Neural progenitor cell (in vitro differentiated cells): ENCODE measurements at regions not wholly inside any gene's neighbourhood (a gene's known extent, or its start where the extent isn't known, plus 50 kb on each side); places are given as distances from the start of the nearest gene placed in this dataset.

Experiments used
- DNase-seq: peaks from one replicate; pipeline ENCODE4 v3.0.0-alpha.2; 2016; ENCODE audit warnings: low spot score
- H2AFZ ChIP-seq: fragments of 200-600 bp; sonication (generic); replicated peaks from 2 replicates; pipeline ENCODE4 v1.6.1; 2016; ENCODE audit warnings: antibody characterized with exemption
- H3F3A ChIP-seq: fragments of 200-600 bp; sonication (generic); 2 replicates; pipeline ENCODE4 v1.6.1; 2016; ENCODE audit warnings: antibody characterized with exemption, low read depth
- H3K27ac ChIP-seq: fragments of 200-600 bp; sonication (generic); 2 replicates; pipeline ENCODE4 v1.5.1; 2016; ENCODE audit warnings: mild to moderate bottlenecking
- H3K27me3 ChIP-seq: fragments of 200-600 bp; sonication (generic); 2 replicates; pipeline ENCODE4 v1.6.1; 2016; ENCODE audit warnings: mild to moderate bottlenecking, moderate library complexity
- H3K36me3 ChIP-seq: fragments of 200-600 bp; sonication (generic); 2 replicates; pipeline ENCODE4 v1.5.1; 2016
- H3K4me1 ChIP-seq: fragments of 200-600 bp; sonication (generic); 2 replicates; pipeline ENCODE4 v1.6.1; 2016; ENCODE audit warnings: mixed run types
- H3K4me2 ChIP-seq: fragments of 200-600 bp; sonication (generic); 2 replicates; pipeline ENCODE4 v1.6.1; 2016
- H3K4me3 ChIP-seq: fragments of 200-600 bp; sonication (generic); 2 replicates; pipeline ENCODE4 v1.5.1; 2016
- H3K79me2 ChIP-seq: fragments of 200-600 bp; sonication (generic); 2 replicates; pipeline ENCODE4 v1.6.1; 2016; ENCODE audit warnings: low read depth
- H3K9ac ChIP-seq: fragments of 200-600 bp; sonication (generic); 2 replicates; pipeline ENCODE4 v1.6.1; 2016
- H3K9me3 ChIP-seq: fragments of 200-600 bp; sonication (generic); 2 replicates; pipeline ENCODE4 v1.5.1; 2016; ENCODE audit warnings: low read depth
- H4K20me1 ChIP-seq: fragments of 200-600 bp; sonication (generic); 2 replicates; pipeline ENCODE4 v1.6.1; 2016; ENCODE audit warnings: low read depth
- H3K27ac Mint-ChIP-seq: 3 replicates; pipeline ENCODE4 v1.8.0; 2021; ENCODE audit warnings: mixed read lengths
- H3K27me3 Mint-ChIP-seq: 2 replicates; pipeline ENCODE4 v1.8.0; 2022; ENCODE audit warnings: low read depth, mild to moderate bottlenecking, inconsistent platforms, moderate library complexity, mixed read lengths; ENCODE audit not compliant: insufficient read depth
- H3K36me3 Mint-ChIP-seq: 3 replicates; pipeline ENCODE4 v1.8.0; 2021; ENCODE audit warnings: mixed read lengths
- H3K4me1 Mint-ChIP-seq: 3 replicates; pipeline ENCODE4 v1.8.0; 2021; ENCODE audit warnings: mixed read lengths
- H3K4me3 Mint-ChIP-seq: 3 replicates; pipeline ENCODE4 v1.8.0; 2021; ENCODE audit warnings: mild to moderate bottlenecking, moderate library complexity, mixed read lengths
- H3K9me3 Mint-ChIP-seq: 3 replicates; pipeline ENCODE4 v1.8.0; 2020; ENCODE audit warnings: mixed read lengths
- EZH2 ChIP-seq: fragments of 200-600 bp; sonication (generic); IDR thresholded peaks from 2 replicates; pipeline ENCODE4 v1.6.1; 2017; ENCODE audit warnings: antibody characterized with exemption, mild to moderate bottlenecking, moderate library complexity
- EZH2phosphoT487 ChIP-seq: fragments of 200-600 bp; sonication (generic); IDR thresholded peaks from 2 replicates; pipeline ENCODE4 v1.6.1; 2017; ENCODE audit warnings: antibody characterized with exemption
- TF ChIP-seq, protein P1 (sequence below): fragments of 200-600 bp; sonication (generic); IDR thresholded peaks from 2 replicates; pipeline ENCODE4 v1.5.1; 2017; ENCODE audit warnings: antibody characterized with exemption, mild to moderate bottlenecking

DNA sequence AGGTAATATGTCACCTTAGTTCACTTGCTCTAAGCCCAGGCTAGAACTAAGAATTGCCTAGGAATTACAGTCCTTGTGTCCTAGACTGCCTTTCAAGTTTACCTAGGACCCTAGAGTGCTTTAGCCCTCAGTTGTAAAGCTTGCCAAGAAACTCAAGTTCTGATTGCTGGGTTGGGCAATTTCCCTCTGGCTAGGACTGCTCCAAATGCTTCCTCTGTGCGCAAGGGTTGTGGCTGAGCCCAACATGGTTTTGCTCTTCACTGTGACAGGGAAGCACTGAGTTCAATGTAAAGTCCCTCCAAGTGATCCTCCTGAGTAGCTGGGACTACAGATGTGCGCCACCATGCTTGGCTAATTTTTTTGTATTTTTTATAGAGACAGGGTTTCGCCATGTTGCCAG, 102.3 kb upstream of the NEK7 start:
- Mint-ChIP-seq H3K4me3 (no peak overlapping the region), H3K27ac (no peak overlapping the region), H3K4me1 (no peaks in the 10 kb centered on the region), H3K9me3 (peaks cover 2% of the 10 kb centered on the region), H3K27me3 (no peaks in the 10 kb centered on the region), H3K36me3 (no peaks in the 10 kb centered on the region)
- Histone ChIP-seq H3K79me2 (no peaks in the 10 kb centered on the region), H2AFZ (no peak overlapping the region), H3K9ac (no peak overlapping the region), H4K20me1 (no peaks in the 10 kb centered on the region), H3K27ac (no peak overlapping the region), H3K4me2 (no peak overlapping the region), H3K9me3 (no peaks in the 10 kb centered on the region), H3K4me1 (no peaks in the 10 kb centered on the region), H3K36me3 (no peaks in the 10 kb centered on the region), H3K27me3 (no peaks in the 10 kb centered on the region), H3F3A (no peaks in the 10 kb centered on the region), H3K4me3 (no peak overlapping the region)
- DNase-seq: no peak
- TF ChIP-seq EZH2phosphoT487 (no peak), EZH2 (no peak)
- TF ChIP-seq, protein P1, sequence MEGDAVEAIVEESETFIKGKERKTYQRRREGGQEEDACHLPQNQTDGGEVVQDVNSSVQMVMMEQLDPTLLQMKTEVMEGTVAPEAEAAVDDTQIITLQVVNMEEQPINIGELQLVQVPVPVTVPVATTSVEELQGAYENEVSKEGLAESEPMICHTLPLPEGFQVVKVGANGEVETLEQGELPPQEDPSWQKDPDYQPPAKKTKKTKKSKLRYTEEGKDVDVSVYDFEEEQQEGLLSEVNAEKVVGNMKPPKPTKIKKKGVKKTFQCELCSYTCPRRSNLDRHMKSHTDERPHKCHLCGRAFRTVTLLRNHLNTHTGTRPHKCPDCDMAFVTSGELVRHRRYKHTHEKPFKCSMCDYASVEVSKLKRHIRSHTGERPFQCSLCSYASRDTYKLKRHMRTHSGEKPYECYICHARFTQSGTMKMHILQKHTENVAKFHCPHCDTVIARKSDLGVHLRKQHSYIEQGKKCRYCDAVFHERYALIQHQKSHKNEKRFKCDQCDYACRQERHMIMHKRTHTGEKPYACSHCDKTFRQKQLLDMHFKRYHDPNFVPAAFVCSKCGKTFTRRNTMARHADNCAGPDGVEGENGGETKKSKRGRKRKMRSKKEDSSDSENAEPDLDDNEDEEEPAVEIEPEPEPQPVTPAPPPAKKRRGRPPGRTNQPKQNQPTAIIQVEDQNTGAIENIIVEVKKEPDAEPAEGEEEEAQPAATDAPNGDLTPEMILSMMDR: no peak

GRCh38 chr1:198056255-198056654, 100.5 kb upstream of the NEK7 start:
- H3K27ac Mint-ChIP-seq: no peak overlapping the region
- Histone ChIP-seq H3K27ac (no peak overlapping the region), H3K4me2 (no peak overlapping the region), H4K20me1 (no peaks in the 10 kb centered on the region), H3F3A (no peaks in the 10 kb centered on the region), H3K27me3 (no peaks in the 10 kb centered on the region), H3K36me3 (no peaks in the 10 kb centered on the region), H3K9ac (no peak overlapping the region), H3K4me1 (no peaks in the 10 kb centered on the region), H2AFZ (no peak overlapping the region), H3K9me3 (no peaks in the 10 kb centered on the region), H3K4me3 (no peak overlapping the region), H3K79me2 (no peaks in the 10 kb centered on the region)
- peak; percentile 50 for DNase-seq
- no peak overlapping the region for H3K4me3 Mint-ChIP-seq
- no peak for TF ChIP-seq EZH2
- TF ChIP-seq, protein P1: peak; percentile 46
- TF ChIP-seq EZH2phosphoT487: no peak
- no peaks in the 10 kb centered on the region for H3K36me3 Mint-ChIP-seq
- no peaks in the 10 kb centered on the region for H3K4me1 Mint-ChIP-seq
- H3K9me3 Mint-ChIP-seq: no peaks in the 10 kb centered on the region
- no peaks in the 10 kb centered on the region for H3K27me3 Mint-ChIP-seq

GRCh38 chr1:198064181-198064580, 92.6 kb upstream of the NEK7 start:
- no peaks in the 10 kb centered on the region for H3K27me3 Mint-ChIP-seq
- Histone ChIP-seq H3F3A (no peaks in the 10 kb centered on the region), H3K9me3 (no peaks in the 10 kb centered on the region), H3K79me2 (no peaks in the 10 kb centered on the region), H3K27ac (no peak overlapping the region), H2AFZ (peak overlapping the region; percentile 26), H3K4me2 (no peak overlapping the region), H3K4me3 (no peak overlapping the region), H3K9ac (no peak overlapping the region), H4K20me1 (no peaks in the 10 kb centered on the region), H3K36me3 (no peaks in the 10 kb centered on the region), H3K4me1 (no peaks in the 10 kb centered on the region), H3K27me3 (no peaks in the 10 kb centered on the region)
- H3K36me3 Mint-ChIP-seq: no peaks in the 10 kb centered on the region
- DNase-seq: no peak
- no peaks in the 10 kb centered on the region for H3K9me3 Mint-ChIP-seq
- no peak overlapping the region for H3K4me3 Mint-ChIP-seq
- no peak overlapping the region for H3K27ac Mint-ChIP-seq
- TF ChIP-seq EZH2 (no peak), EZH2phosphoT487 (no peak)
- TF ChIP-seq, protein P1: no peak
- H3K4me1 Mint-ChIP-seq: no peaks in the 10 kb centered on the region
